Activated CD4-positive, CD25-positive, alpha-beta regulatory T cell (primary cell): ENCODE measurements at regions not wholly inside any gene's neighbourhood (a gene's known extent, or its start where the extent isn't known, plus 50 kb on each side); places are given as distances from the start of the nearest gene placed in this dataset.
"Not testable (repeated sequence)": the region's sequence is repeated elsewhere in the genome, so short reads cannot be mapped to it uniquely, and the experiment has no call there.

Experiments
- DNase-seq, 4 experiments: peaks; one replicate each; lab custom pipeline; 2025; lab: John Stamatoyannopoulos, UW

- DNase-seq: no peak
These were observed 112.8 kb downstream of the DSC3 start for GRCh38 chr18:30929718-30930117.

- no peak for DNase-seq
These were observed 113.5 kb downstream of the DSC3 start for GRCh38 chr18:30929065-30929464.

GRCh38 chr18:30927517-30928075 is 114.9 kb downstream of the DSC3 start:
- no peak for DNase-seq

- no peak for DNase-seq
These were observed 115.5 kb downstream of the DSC3 start for GRCh38 chr18:30927042-30927441.

GRCh38 chr18:30925795-30926194 is 116.7 kb downstream of the DSC3 start:
- DNase-seq: no peak

GRCh38 chr18:30920757-30921156 is 121.8 kb downstream of the DSC3 start:
- DNase-seq: no peak

GRCh38 chr18:30920351-30920750 is 122.2 kb downstream of the DSC3 start:
- DNase-seq: no peak

GRCh38 chr18:30917651-30918050 is 124.9 kb downstream of the DSC3 start:
- no peak for DNase-seq

GRCh38 chr18:30915336-30915988 is 127.1 kb downstream of the DSC3 start:
- no peak for DNase-seq

GRCh38 chr18:30908381-30908780 is 134.2 kb downstream of the DSC3 start:
- DNase-seq: no peak

- no peak for DNase-seq
These were observed 139.0 kb downstream of the DSC3 start for GRCh38 chr18:30903566-30903965.

GRCh38 chr18:30889519-30890301 is 152.8 kb downstream of the DSC3 start:
- no peak for DNase-seq

GRCh38 chr18:30888344-30888743 is 154.2 kb downstream of the DSC3 start:
- DNase-seq: no peak

- DNase-seq: no peak
These were observed 155.5 kb downstream of the DSC3 start for GRCh38 chr18:30886998-30887397.

- no peak for DNase-seq
These were observed 172.1 kb downstream of the DSC3 start for GRCh38 chr18:30870466-30870865.

GRCh38 chr18:30862900-30863299 is 179.6 kb downstream of the DSC3 start:
- DNase-seq: no peak

- no peak for DNase-seq
These were observed 181.8 kb downstream of the DSC3 start for GRCh38 chr18:30860741-30861140.

- DNase-seq: no peak
These were observed 183.5 kb downstream of the DSC3 start for GRCh38 chr18:30859036-30859435.

GRCh38 chr18:30858560-30858959 is 184.0 kb downstream of the DSC3 start:
- DNase-seq: no peak

GRCh38 chr18:30855762-30856161 is 186.8 kb downstream of the DSC3 start:
- no peak for DNase-seq

GRCh38 chr18:30852980-30853379 is 189.6 kb downstream of the DSC3 start:
- DNase-seq: no peak

GRCh38 chr18:30852541-30852940 is 190.0 kb downstream of the DSC3 start:
- no peak for DNase-seq

GRCh38 chr18:30839056-30839561 is 203.4 kb downstream of the DSC3 start:
- DNase-seq: not testable (repeated sequence)
